RWPE2 (cell line): ENCODE measurements at regions not wholly inside any gene's neighbourhood (a gene's known extent, or its start where the extent isn't known, plus 50 kb on each side); places are given as distances from the start of the nearest gene placed in this dataset.

Experiments
- ATAC-seq: fragments of 200-7000 bp; cut with Tn5 transposase; 3 replicates; pipeline ENCODE4 v1.9.1; 2021; ENCODE audit warnings: low read depth
- DNase-seq: peaks from one replicate; pipeline ENCODE4 v3.0.0-alpha.2; 2020; ENCODE audit warnings: low spot score
- H3K27ac ChIP-seq: fragments of 450-650 bp; 2 replicates; pipeline ENCODE4 v1.5.1; 2017; ENCODE audit warnings: mild to moderate bottlenecking; ENCODE audit not compliant: poor library complexity, severe bottlenecking
- H3K27me3 ChIP-seq: fragments of 250-450 bp; sonication (Bioruptor Pico); 2 replicates; pipeline ENCODE4 v1.5.1; 2021; ENCODE audit warnings: mild to moderate bottlenecking, moderate library complexity; ENCODE audit not compliant: insufficient read depth, poor library complexity, severe bottlenecking
- H3K36me3 ChIP-seq: fragments of 250-450 bp; sonication (Bioruptor Pico); 2 replicates; pipeline ENCODE4 v1.5.1; 2020; ENCODE audit warnings: low read depth, mild to moderate bottlenecking, moderate library complexity
- H3K4me1 ChIP-seq: fragments of 250-450 bp; sonication (Bioruptor Pico); 2 replicates; pipeline ENCODE4 v1.5.1; 2021; ENCODE audit warnings: mild to moderate bottlenecking, moderate library complexity; ENCODE audit not compliant: insufficient read depth, poor library complexity, severe bottlenecking
- H3K4me3 ChIP-seq: fragments of 250-450 bp; sonication (Bioruptor Pico); 2 replicates; pipeline ENCODE4 v1.5.1; 2021; ENCODE audit warnings: mild to moderate bottlenecking, moderate library complexity; ENCODE audit not compliant: severe bottlenecking
- H3K9me3 ChIP-seq: fragments of 250-450 bp; sonication (Bioruptor Pico); 2 replicates; pipeline ENCODE4 v1.5.1; 2021; ENCODE audit warnings: mild to moderate bottlenecking, moderate library complexity; ENCODE audit not compliant: severe bottlenecking
- CTCF ChIP-seq: fragments of 450-650 bp; IDR thresholded peaks from one replicate; pipeline ENCODE4 v1.5.1; 2017; ENCODE audit warnings: mild to moderate bottlenecking, moderate library complexity; ENCODE audit not compliant: poor library complexity, severe bottlenecking

GRCh38 chr18:7329016-7329415 lies 98.1 kb downstream of the LRRC30 start:
- ATAC-seq, result peak; percentile 76
- Histone ChIP-seq H3K4me3 (no peak overlapping the region), H3K27me3 (no peaks in the 10 kb centered on the region), H3K9me3 (no peaks in the 10 kb centered on the region), H3K36me3 (no peaks in the 10 kb centered on the region), H3K27ac (peak overlapping the region; percentile 25), H3K4me1 (peaks cover 12% of the 10 kb centered on the region)
- DNase-seq, result no peak
- no peak for TF ChIP-seq CTCF

GRCh38 chr18:7332452-7332851 lies 101.6 kb downstream of the LRRC30 start:
- no peak for TF ChIP-seq CTCF
- Histone ChIP-seq H3K9me3 (no peaks in the 10 kb centered on the region), H3K4me1 (peaks cover 9% of the 10 kb centered on the region), H3K4me3 (no peak overlapping the region), H3K27ac (no peak overlapping the region), H3K27me3 (no peaks in the 10 kb centered on the region), H3K36me3 (no peaks in the 10 kb centered on the region)
- no peak for ATAC-seq
- DNase-seq, result no peak

- no peaks in the 10 kb centered on the region for H3K27me3 ChIP-seq
- ATAC-seq, result no peak
Measured at GRCh38 chr18:7333025-7333562, 102.2 kb downstream of the LRRC30 start.

GRCh38 chr18:7334973-7335568 lies 104.2 kb downstream of the LRRC30 start:
- DNase-seq (no peak), ATAC-seq (no peak; the same call in 2 of the 3 replicates)
- no peaks in the 10 kb centered on the region for H3K9me3 ChIP-seq
- H3K36me3 ChIP-seq, result no peaks in the 10 kb centered on the region
- TF ChIP-seq CTCF, result no peak
- H3K27ac ChIP-seq, result no peak overlapping the region
- H3K4me1 ChIP-seq, result no peaks in the 10 kb centered on the region
- no peak overlapping the region for H3K4me3 ChIP-seq
- H3K27me3 ChIP-seq, result no peaks in the 10 kb centered on the region

More at GRCh38 chr18:7333025-7333562, 102.2 kb downstream of the LRRC30 start:
- Histone ChIP-seq H3K27ac (no peak overlapping the region), H3K9me3 (no peaks in the 10 kb centered on the region), H3K4me3 (no peak overlapping the region), H3K4me1 (peaks cover 9% of the 10 kb centered on the region), H3K36me3 (no peaks in the 10 kb centered on the region)
- DNase-seq, result no peak
- no peak for TF ChIP-seq CTCF

GRCh38 chr18:7336623-7337022 lies 105.7 kb downstream of the LRRC30 start:
- H3K27me3 ChIP-seq, result no peaks in the 10 kb centered on the region
- no peak overlapping the region for H3K27ac ChIP-seq
- no peak overlapping the region for H3K4me3 ChIP-seq
- no peaks in the 10 kb centered on the region for H3K4me1 ChIP-seq
- no peaks in the 10 kb centered on the region for H3K9me3 ChIP-seq
- ATAC-seq, result no peak
- no peak for TF ChIP-seq CTCF
- H3K36me3 ChIP-seq, result no peaks in the 10 kb centered on the region
- no peak for DNase-seq
